Esophagus squamous epithelium (tissue), 4 donors: ENCODE measurements at regions not wholly inside any gene's neighbourhood (a gene's known extent, or its start where the extent isn't known, plus 50 kb on each side); places are given as distances from the start of the nearest gene placed in this dataset.

Experiments used
- POLR2A ChIP-seq, 4 donors: fragments of 450-650 bp; IDR thresholded peaks; one replicate each; pipeline ENCODE4 v1.6.1; 2017; ENCODE audit warnings: antibody characterized with exemption in 4 of 4, mild to moderate bottlenecking in 4 of 4, moderate library complexity in 3 of 4
- TF ChIP-seq, protein P1 (sequence below), 6 experiments: fragments of 450-650 bp in 4 of 6; fragments of 200-600 bp in 2 of 6; sonication (generic) in 2 of 6; IDR thresholded peaks; one replicate each; pipeline ENCODE4 v1.5.1; 2016 to 2019; ENCODE audit warnings: antibody characterized with exemption in 6 of 6, mild to moderate bottlenecking in 4 of 6, moderate library complexity in 4 of 6

DNA sequence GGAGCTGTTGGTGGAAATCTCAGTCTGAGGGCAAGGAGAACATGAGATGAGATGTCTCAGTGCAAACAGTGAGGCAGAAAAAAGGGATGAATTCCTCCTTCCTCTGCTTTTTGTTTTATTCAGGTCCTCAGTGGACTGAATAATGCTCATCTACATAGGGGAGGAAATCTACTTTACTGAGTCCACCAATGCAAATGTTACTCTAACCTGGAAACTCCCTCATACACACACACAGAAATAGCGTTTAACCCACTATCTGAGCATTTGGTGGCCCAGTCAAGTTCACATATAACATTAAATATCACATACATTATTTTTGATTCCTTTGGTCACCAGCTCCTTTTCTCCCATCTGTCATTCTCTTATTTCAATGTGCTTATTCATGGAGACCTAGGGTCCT is 418.8 kb downstream of the TMEM135 start:
- TF ChIP-seq, protein P1, sequence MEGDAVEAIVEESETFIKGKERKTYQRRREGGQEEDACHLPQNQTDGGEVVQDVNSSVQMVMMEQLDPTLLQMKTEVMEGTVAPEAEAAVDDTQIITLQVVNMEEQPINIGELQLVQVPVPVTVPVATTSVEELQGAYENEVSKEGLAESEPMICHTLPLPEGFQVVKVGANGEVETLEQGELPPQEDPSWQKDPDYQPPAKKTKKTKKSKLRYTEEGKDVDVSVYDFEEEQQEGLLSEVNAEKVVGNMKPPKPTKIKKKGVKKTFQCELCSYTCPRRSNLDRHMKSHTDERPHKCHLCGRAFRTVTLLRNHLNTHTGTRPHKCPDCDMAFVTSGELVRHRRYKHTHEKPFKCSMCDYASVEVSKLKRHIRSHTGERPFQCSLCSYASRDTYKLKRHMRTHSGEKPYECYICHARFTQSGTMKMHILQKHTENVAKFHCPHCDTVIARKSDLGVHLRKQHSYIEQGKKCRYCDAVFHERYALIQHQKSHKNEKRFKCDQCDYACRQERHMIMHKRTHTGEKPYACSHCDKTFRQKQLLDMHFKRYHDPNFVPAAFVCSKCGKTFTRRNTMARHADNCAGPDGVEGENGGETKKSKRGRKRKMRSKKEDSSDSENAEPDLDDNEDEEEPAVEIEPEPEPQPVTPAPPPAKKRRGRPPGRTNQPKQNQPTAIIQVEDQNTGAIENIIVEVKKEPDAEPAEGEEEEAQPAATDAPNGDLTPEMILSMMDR (IDR thresholded peaks at IDR 0.05) = no peak
- TF ChIP-seq POLR2A (IDR thresholded peaks at IDR 0.05) = no peak
